ENCODE measurements at regions not wholly inside any gene's neighbourhood (a gene's known extent, or its start where the extent isn't known, plus 50 kb on each side); places are given as distances from the start of the nearest gene placed in this dataset.
A peak's percentile ranks its signal among the peaks of the same experiment; 100 is the strongest.

DNA sequence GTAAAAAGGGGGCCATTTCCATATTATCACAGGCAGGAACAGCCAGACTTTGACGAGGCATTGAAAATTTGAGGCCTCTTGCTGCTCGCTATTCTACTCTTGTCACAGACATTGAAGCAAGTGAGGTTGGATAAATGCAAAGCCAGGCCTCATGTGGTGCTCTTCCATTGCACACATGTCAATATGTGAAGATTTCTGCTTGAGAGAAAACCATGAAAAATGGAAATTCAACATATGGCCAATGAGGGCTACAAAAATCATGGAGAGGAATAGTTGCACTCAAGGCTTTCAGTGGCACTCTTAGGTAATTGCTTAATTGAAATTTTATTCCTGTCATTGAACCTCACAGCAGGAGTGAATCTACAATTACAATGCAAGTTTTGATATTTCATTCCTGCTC is 185.6 kb upstream of the MBNL1 start:
- H3K27ac ChIP-seq (ENCODE audit: insufficient read length, low read depth, low read length): no peak overlapping the region
- H2BK20ac ChIP-seq (ENCODE audit: low read depth, low read length, poor library complexity, severe bottlenecking): no peak overlapping the region
- WGBS (ENCODE audit: extremely low coverage, insufficient read length, low lambda C conversion rate): no CpG with 5 or more reads among the region's 2 CpGs
- H3K79me1 ChIP-seq (ENCODE audit: insufficient read depth, low read depth, low read length, poor library complexity, severe bottlenecking): no peaks in the 10 kb centered on the region
- no peak overlapping the region for H4K8ac ChIP-seq (replicated peaks; ENCODE audit: insufficient read length, low read depth, low read length)
- H3K9me3 ChIP-seq (ENCODE audit: control insufficient read depth, low read depth, low read length): no peaks in the 10 kb centered on the region
- no peaks in the 10 kb centered on the region for H4K20me1 ChIP-seq (ENCODE audit: control insufficient read depth, insufficient read depth, insufficient read length)
- no peak overlapping the region for H2AFZ ChIP-seq (ENCODE audit: low read length)
- H3K79me2 ChIP-seq (ENCODE audit: insufficient read depth, low read length): no peaks in the 10 kb centered on the region
- no peak for TF ChIP-seq CTCF (conservative IDR thresholded peaks at IDR 0.05)
- H3K4me3 Mint-ChIP-seq: no peak overlapping the region; a peak in 1 of 5 replicates
- H3K4me1 Mint-ChIP-seq: peaks cover 11 to 20% of the 10 kb centered on the region in 2 experiments
- H3K36me3 Mint-ChIP-seq (ENCODE audit: insufficient read depth in 1 of 3, low read depth in 3 of 3): peaks cover 0 to 11% (median 5%) of the 10 kb centered on the region in 3 experiments; a peak in 5 of 7 replicates
- H3K56ac ChIP-seq (ENCODE audit: insufficient read length, low read depth, low read length): no peak overlapping the region
- H3K23ac ChIP-seq (ENCODE audit: insufficient read length, low read depth, low read length): no peak overlapping the region
- DNase-seq: no peak
- H3K4me1 ChIP-seq (ENCODE audit: insufficient read depth, low read length): peaks cover 5% of the 10 kb centered on the region
- no peaks in the 10 kb centered on the region for H3K23me2 ChIP-seq (ENCODE audit: insufficient read length, low read depth, low read length, poor library complexity, severe bottlenecking)
- no peak overlapping the region for H2BK12ac ChIP-seq (ENCODE audit: insufficient read length, low read depth, low read length)
- H4K5ac ChIP-seq (ENCODE audit: insufficient read length, low read depth, low read length): no peak overlapping the region
- no peak overlapping the region for H3T11ph ChIP-seq (ENCODE audit: low read length)
- H4K91ac ChIP-seq (ENCODE audit: insufficient read length, low read depth, low read length): no peak overlapping the region
- H2AK5ac ChIP-seq (ENCODE audit: insufficient read length, low read length): no peak overlapping the region
- no peaks in the 10 kb centered on the region for H3K27me3 ChIP-seq (ENCODE audit: insufficient read depth, low read length)
- H3K4me2 ChIP-seq (ENCODE audit: insufficient read depth, insufficient read length, low read length): no peak overlapping the region
- H3K9me3 Mint-ChIP-seq: peaks cover 0 to 14% of the 10 kb centered on the region in 2 experiments; a peak in 4 of 5 replicates
- H2BK5ac ChIP-seq (ENCODE audit: insufficient read length, low read length): no peak overlapping the region
- H3K18ac ChIP-seq (ENCODE audit: insufficient read length, low read depth, low read length): no peak overlapping the region
- H3K27ac Mint-ChIP-seq: peak overlapping the region in 1 of 3 experiments; percentile 56; a peak in 3 of 7 replicates
- H3K4ac ChIP-seq (ENCODE audit: low read depth, low read length): no peak overlapping the region
- H3K9ac ChIP-seq (ENCODE audit: extremely low read depth, insufficient read length, low read length): no peak overlapping the region
- no peak overlapping the region for H3K14ac ChIP-seq (ENCODE audit: insufficient read depth, low read length)
- no peak overlapping the region for H2BK15ac ChIP-seq (ENCODE audit: low read depth, low read length)
- H2BK120ac ChIP-seq (ENCODE audit: low read depth, low read length, poor library complexity, severe bottlenecking): no peak overlapping the region
- H3K27me3 Mint-ChIP-seq (ENCODE audit: low read depth): no peaks in the 10 kb centered on the region

All from H9 (cell line).